ENCODE measurements at regions not wholly inside any gene's neighbourhood (a gene's known extent, or its start where the extent isn't known, plus 50 kb on each side); places are given as distances from the start of the nearest gene placed in this dataset.

- Histone ChIP-seq H3K9me3 (no peaks in the 10 kb centered on the region), H3K36me3 (no peaks in the 10 kb centered on the region), H3K27me3 (no peaks in the 10 kb centered on the region), H3K27ac (no peak overlapping the region), H3K4me1 (no peaks in the 10 kb centered on the region), H3K4me3 (replicated peaks in 1 of 3) (no peak overlapping the region)
- TF ChIP-seq POLR2A (IDR thresholded peaks at IDR 0.05) (no peak), CTCF (IDR thresholded peaks at IDR 0.05) (no peak)
- intact Hi-C loops (cut with DNase I): no loop called here
- no peak for DNase-seq
- 86 to 90% methylated on average over 1 of the region's 1 CpG for WGBS, 2 donors
Observed at GRCh38 chr2:65819963-65820362, 387.6 kb upstream of the SPRED2 start.

GRCh38 chr2:65818873-65819451, 386.6 kb upstream of the SPRED2 start:
- Histone ChIP-seq H3K27me3 (no peaks in the 10 kb centered on the region), H3K4me1 (no peaks in the 10 kb centered on the region), H3K9me3 (no peaks in the 10 kb centered on the region), H3K36me3 (no peaks in the 10 kb centered on the region), H3K4me3 (replicated peaks in 1 of 3) (no peak overlapping the region), H3K27ac (no peak overlapping the region)
- WGBS, 2 donors: 66 to 69% methylated on average over 3 of the region's 3 CpGs
- intact Hi-C loops (cut with DNase I): no loop called here
- no peak for TF ChIP-seq POLR2A (IDR thresholded peaks at IDR 0.05)
- TF ChIP-seq CTCF (IDR thresholded peaks at IDR 0.05): no peak
- DNase-seq: no peak

GRCh38 chr2:65813631-65814173, 381.3 kb upstream of the SPRED2 start:
- TF ChIP-seq POLR2A (IDR thresholded peaks at IDR 0.05): no peak
- TF ChIP-seq CTCF (IDR thresholded peaks at IDR 0.05): no peak
- no peak for DNase-seq
- no peak overlapping the region for H3K4me3 ChIP-seq (replicated peaks in 1 of 3)
- intact Hi-C loops (cut with DNase I): no loop called here
- no peak overlapping the region for H3K27ac ChIP-seq
- no peaks in the 10 kb centered on the region for H3K27me3 ChIP-seq
- WGBS, 2 donors: 93 to 95% methylated on average over 2 of the region's 2 CpGs
- no peaks in the 10 kb centered on the region for H3K36me3 ChIP-seq
- no peaks in the 10 kb centered on the region for H3K4me1 ChIP-seq
- no peaks in the 10 kb centered on the region for H3K9me3 ChIP-seq

- DNase-seq: no peak
- H3K27ac ChIP-seq: no peak overlapping the region
- H3K36me3 ChIP-seq: no peaks in the 10 kb centered on the region
- 91 to 96% methylated on average over 3 of the region's 3 CpGs for WGBS, 2 donors
- H3K4me3 ChIP-seq (replicated peaks in 1 of 3): no peak overlapping the region
- intact Hi-C loops (cut with DNase I): no loop called here
- H3K4me1 ChIP-seq: no peaks in the 10 kb centered on the region
- H3K27me3 ChIP-seq: no peaks in the 10 kb centered on the region
- H3K9me3 ChIP-seq: no peaks in the 10 kb centered on the region
- no peak for TF ChIP-seq CTCF (IDR thresholded peaks at IDR 0.05)
Observed at GRCh38 chr2:65812887-65813286, 380.5 kb upstream of the SPRED2 start.

GRCh38 chr2:65807942-65808341, 375.5 kb upstream of the SPRED2 start:
- Histone ChIP-seq H3K27ac (no peak overlapping the region), H3K9me3 (no peaks in the 10 kb centered on the region), H3K4me3 (replicated peaks in 1 of 3) (no peak overlapping the region), H3K27me3 (no peaks in the 10 kb centered on the region), H3K4me1 (no peaks in the 10 kb centered on the region), H3K36me3 (no peaks in the 10 kb centered on the region)
- intact Hi-C loops (cut with DNase I): no loop called here
- TF ChIP-seq CTCF (IDR thresholded peaks at IDR 0.05) (no peak), POLR2A (IDR thresholded peaks at IDR 0.05) (no peak)
- no peak for DNase-seq
- 92 to 94% methylated on average over 4 of the region's 4 CpGs for WGBS, 2 donors
